H9 (cell line): ENCODE measurements at regions not wholly inside any gene's neighbourhood (a gene's known extent, or its start where the extent isn't known, plus 50 kb on each side); places are given as distances from the start of the nearest gene placed in this dataset.

Experiments used
- DNase-seq: peaks from one replicate; pipeline ENCODE4 v3.0.0-alpha.2; 2017
- H2AFZ ChIP-seq: one replicate; pipeline ENCODE4 v1.6.1; 2013; ENCODE audit warnings: mild to moderate bottlenecking, low read length, control low read depth, moderate library complexity
- H2AK5ac ChIP-seq: 2 replicates; pipeline ENCODE4 v1.6.1; 2013; ENCODE audit warnings: low read length, control low read depth, mixed read lengths; ENCODE audit not compliant: insufficient read length
- H2BK120ac ChIP-seq: one replicate; pipeline ENCODE4 v1.6.1; 2013; ENCODE audit warnings: low read depth, mild to moderate bottlenecking, low read length, control low read depth, inconsistent platforms; ENCODE audit not compliant: poor library complexity, severe bottlenecking
- H2BK12ac ChIP-seq: 2 replicates; pipeline ENCODE4 v1.6.1; 2013; ENCODE audit warnings: low read length, control low read depth, mixed read lengths, low read depth; ENCODE audit not compliant: insufficient read length
- H2BK15ac ChIP-seq: 2 replicates; pipeline ENCODE4 v1.6.1; 2013; ENCODE audit warnings: low read depth, low read length, control low read depth
- H2BK20ac ChIP-seq: one replicate; pipeline ENCODE4 v1.6.1; 2013; ENCODE audit warnings: low read depth, mild to moderate bottlenecking, low read length, control low read depth, inconsistent platforms; ENCODE audit not compliant: poor library complexity, severe bottlenecking
- H2BK5ac ChIP-seq: 2 replicates; pipeline ENCODE4 v1.6.1; 2013; ENCODE audit warnings: low read length, control low read depth, mixed read lengths; ENCODE audit not compliant: insufficient read length
- H3K14ac ChIP-seq: 2 replicates; pipeline ENCODE4 v1.6.1; 2013; ENCODE audit warnings: low read length, control low read depth; ENCODE audit not compliant: insufficient read depth
- H3K18ac ChIP-seq: 2 replicates; pipeline ENCODE4 v1.6.1; 2013; ENCODE audit warnings: low read depth, mild to moderate bottlenecking, mixed read lengths, low read length, control low read depth; ENCODE audit not compliant: insufficient read length
- H3K23ac ChIP-seq: 2 replicates; pipeline ENCODE4 v1.6.1; 2013; ENCODE audit warnings: low read length, control low read depth, mixed read lengths, low read depth; ENCODE audit not compliant: insufficient read length
- H3K23me2 ChIP-seq: 2 replicates; pipeline ENCODE4 v1.6.1; 2013; ENCODE audit warnings: low read depth, mild to moderate bottlenecking, mixed read lengths, low read length, control low read depth; ENCODE audit not compliant: insufficient read length, poor library complexity, severe bottlenecking
- H3K27ac ChIP-seq: 2 replicates; pipeline ENCODE4 v1.5.1; 2013; ENCODE audit warnings: low read length, control low read depth, mixed read lengths, low read depth; ENCODE audit not compliant: insufficient read length
- H3K27me3 ChIP-seq: 2 replicates; pipeline ENCODE4 v1.6.1; 2013; ENCODE audit warnings: low read length, control low read depth, inconsistent platforms; ENCODE audit not compliant: insufficient read depth
- H3K4ac ChIP-seq: 2 replicates; pipeline ENCODE4 v1.6.1; 2013; ENCODE audit warnings: low read depth, mild to moderate bottlenecking, control low read depth, inconsistent platforms, low read length, moderate library complexity
- H3K4me1 ChIP-seq: 2 replicates; pipeline ENCODE4 v1.6.1; 2013; ENCODE audit warnings: low read length, control low read depth, inconsistent platforms; ENCODE audit not compliant: insufficient read depth
- H3K4me2 ChIP-seq: 2 replicates; pipeline ENCODE4 v1.6.1; 2013; ENCODE audit warnings: low read length, control low read depth, mixed read lengths; ENCODE audit not compliant: insufficient read length, insufficient read depth
- H3K56ac ChIP-seq: 2 replicates; pipeline ENCODE4 v1.6.1; 2013; ENCODE audit warnings: low read depth, mild to moderate bottlenecking, mixed read lengths, low read length, control low read depth; ENCODE audit not compliant: insufficient read length
- H3K79me1 ChIP-seq: 2 replicates; pipeline ENCODE4 v1.6.1; 2013; ENCODE audit warnings: low read depth, mild to moderate bottlenecking, moderate library complexity, low read length, control low read depth, inconsistent platforms; ENCODE audit not compliant: insufficient read depth, poor library complexity, severe bottlenecking
- H3K79me2 ChIP-seq: 2 replicates; pipeline ENCODE4 v1.6.1; 2013; ENCODE audit warnings: low read length, control low read depth, inconsistent platforms; ENCODE audit not compliant: insufficient read depth
- H3K9ac ChIP-seq: 2 replicates; pipeline ENCODE4 v1.6.1; 2013; ENCODE audit warnings: low read length, control low read depth, mixed read lengths; ENCODE audit not compliant: insufficient read length; ENCODE audit errors: extremely low read depth
- H3K9me3 ChIP-seq: one replicate; pipeline ENCODE4 v1.6.1; 2013; ENCODE audit warnings: low read depth, low read length, inconsistent platforms; ENCODE audit not compliant: control insufficient read depth
- H3T11ph ChIP-seq: one replicate; pipeline ENCODE4 v1.6.1; 2013; ENCODE audit warnings: mild to moderate bottlenecking, low read length, control low read depth, inconsistent platforms
- H4K20me1 ChIP-seq: one replicate; pipeline ENCODE4 v1.6.1; 2013; ENCODE audit not compliant: control insufficient read depth, insufficient read length, insufficient read depth
- H4K5ac ChIP-seq: 2 replicates; pipeline ENCODE4 v1.6.1; 2013; ENCODE audit warnings: low read depth, mild to moderate bottlenecking, mixed read lengths, low read length, control low read depth; ENCODE audit not compliant: insufficient read length
- H4K8ac ChIP-seq: replicated peaks from 2 replicates; pipeline ENCODE4 v1.6.1; 2013; ENCODE audit warnings: low read length, control low read depth, mixed read lengths, low read depth; ENCODE audit not compliant: insufficient read length
- H4K91ac ChIP-seq: 2 replicates; pipeline ENCODE4 v1.6.1; 2013; ENCODE audit warnings: low read depth, mild to moderate bottlenecking, moderate library complexity, mixed read lengths, low read length, control low read depth; ENCODE audit not compliant: insufficient read length
- H3K27ac Mint-ChIP-seq, 3 experiments: 2 replicates in 2 of 3; 3 replicates in 1 of 3; pipeline ENCODE4 v1.8.0; 2020 to 2021; ENCODE audit warnings: mixed read lengths in 3 of 3, mild to moderate bottlenecking in 1 of 3, moderate library complexity in 1 of 3
- H3K27me3 Mint-ChIP-seq: 2 replicates; pipeline ENCODE4 v1.8.0; 2021; ENCODE audit warnings: low read depth, mild to moderate bottlenecking, moderate library complexity, mixed read lengths
- H3K36me3 Mint-ChIP-seq, 3 experiments: 2 replicates in 2 of 3; 3 replicates in 1 of 3; pipeline ENCODE4 v1.8.0; 2020 to 2021; ENCODE audit warnings: low read depth in 3 of 3, mixed read lengths in 3 of 3; ENCODE audit not compliant: insufficient read depth in 1 of 3
- H3K4me1 Mint-ChIP-seq, 2 experiments: 2 replicates each; pipeline ENCODE4 v1.8.0; 2020; ENCODE audit warnings: mixed read lengths in 2 of 2
- H3K4me3 Mint-ChIP-seq, 2 experiments: 2 replicates in 1 of 2; 3 replicates in 1 of 2; pipeline ENCODE4 v1.8.0; 2020 to 2021; ENCODE audit warnings: mild to moderate bottlenecking in 2 of 2, mixed read lengths in 2 of 2, moderate library complexity in 1 of 2
- H3K9me3 Mint-ChIP-seq, 2 experiments: 2 replicates in 1 of 2; 3 replicates in 1 of 2; pipeline ENCODE4 v1.8.0; 2020; ENCODE audit warnings: mild to moderate bottlenecking in 2 of 2, mixed read lengths in 2 of 2, moderate library complexity in 1 of 2
- CTCF ChIP-seq: fragments of 200-600 bp; sonication (generic); conservative IDR thresholded peaks from 3 replicates; pipeline ENCODE4 v1.8.0; 2021; ENCODE audit warnings: antibody characterized with exemption, mild to moderate bottlenecking
- WGBS: extraction: QIAGEN DNeasy Blood & Tissue Kit; methylation state at CpG from one replicate; pipeline ENCODE4 v1.1.7; 2013; ENCODE audit warnings: missing lambda C conversion rate, low lambda C conversion rate, mixed read lengths; ENCODE audit not compliant: insufficient read length; ENCODE audit errors: extremely low coverage; 5-methylcytosine and 5-hydroxymethylcytosine counted together

GRCh38 chrX:34879346-34879745 lies 63.2 kb upstream of the FAM47B start:
- Histone ChIP-seq H2BK20ac (no peak overlapping the region), H4K20me1 (no peaks in the 10 kb centered on the region), H4K5ac (no peak overlapping the region), H3K79me1 (no peaks in the 10 kb centered on the region), H3K4ac (no peak overlapping the region), H3K27ac (no peak overlapping the region), H2BK120ac (no peak overlapping the region), H2BK15ac (no peak overlapping the region), H2AFZ (no peak overlapping the region), H3K9me3 (no peaks in the 10 kb centered on the region), H3K23ac (no peak overlapping the region), H3T11ph (no peak overlapping the region), H2AK5ac (no peak overlapping the region), H3K9ac (no peak overlapping the region), H3K4me2 (no peak overlapping the region), H3K4me1 (no peaks in the 10 kb centered on the region), H3K79me2 (no peaks in the 10 kb centered on the region), H3K14ac (no peak overlapping the region), H3K23me2 (no peaks in the 10 kb centered on the region), H3K18ac (no peak overlapping the region), H2BK5ac (no peak overlapping the region), H3K56ac (no peak overlapping the region), H3K27me3 (no peaks in the 10 kb centered on the region), H4K8ac (no peak overlapping the region), H4K91ac (no peak overlapping the region), H2BK12ac (no peak overlapping the region)
- H3K4me1 Mint-ChIP-seq: peaks cover 7% of the 10 kb centered on the region in 2 experiments
- no peak overlapping the region for H3K27ac Mint-ChIP-seq
- no peak for DNase-seq
- H3K27me3 Mint-ChIP-seq: no peaks in the 10 kb centered on the region; the same call in 1 of the 2 replicates
- H3K4me3 Mint-ChIP-seq: no peak overlapping the region
- WGBS: no CpG with 5 or more reads among the region's 2 CpGs
- H3K36me3 Mint-ChIP-seq: peaks cover 0 to 1% (median 0%) of the 10 kb centered on the region in 3 experiments; a peak in 1 of 7 replicates
- TF ChIP-seq CTCF: no peak
- H3K9me3 Mint-ChIP-seq: peaks cover 0 to 44% of the 10 kb centered on the region in 2 experiments; a peak in 4 of 5 replicates
